H1 (cell line): ENCODE measurements at regions not wholly inside any gene's neighbourhood (a gene's known extent, or its start where the extent isn't known, plus 50 kb on each side); places are given as distances from the start of the nearest gene placed in this dataset.

Experiments used
- CHD1 ChIP-seq: IDR thresholded peaks from 2 replicates; pipeline ENCODE4 v1.6.1; 2012; ENCODE audit warnings: low read depth, low read length, improper control_type of control experiment
- CHD2 ChIP-seq: IDR thresholded peaks from 2 replicates; pipeline ENCODE4 v1.6.1; 2012; ENCODE audit warnings: low read length, improper control_type of control experiment
- POLR2AphosphoS5 ChIP-seq: IDR thresholded peaks from 2 replicates; pipeline ENCODE4 v1.6.1; 2011; ENCODE audit warnings: low read depth, low read length
- RNF2 ChIP-seq: fragments of 200-900, 300-1000 bp; sonication (generic); IDR thresholded peaks from 2 replicates; pipeline ENCODE4 v1.7.1; 2016; ENCODE audit warnings: borderline replicate concordance, low read depth, mild to moderate bottlenecking, antibody characterized with exemption, low read length; ENCODE audit not compliant: poor library complexity, severe bottlenecking; ENCODE audit errors: missing control alignments
- TF ChIP-seq, protein P1 (sequence below): fragments of 300-600 bp; sonication (generic); IDR thresholded peaks from 2 replicates; pipeline ENCODE4 v1.7.1; 2012; ENCODE audit warnings: low read length, moderate library complexity, mild to moderate bottlenecking, inconsistent platforms; ENCODE audit not compliant: insufficient replicate concordance

DNA sequence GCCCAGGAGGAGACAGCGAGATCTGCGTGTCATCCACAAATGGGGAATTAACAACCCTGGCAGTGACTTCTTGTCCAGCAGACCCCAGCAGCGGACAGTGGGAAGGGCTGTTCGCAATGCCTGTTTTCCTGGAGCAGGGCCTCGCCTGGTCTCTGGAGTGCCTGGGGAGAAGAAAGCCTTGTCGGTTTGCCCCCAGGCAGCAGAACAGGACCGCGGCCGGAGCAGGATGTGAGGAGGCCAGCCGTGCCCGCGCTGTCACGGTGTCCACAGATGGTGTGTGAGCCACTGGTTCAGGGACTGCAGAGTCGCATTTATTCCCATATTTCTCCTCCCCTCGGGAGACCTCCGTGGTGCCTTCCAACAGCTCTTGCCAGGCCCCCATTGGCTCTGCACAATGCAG lies 68.5 kb upstream of the GSE1 start (continued):
- TF ChIP-seq, protein P1, sequence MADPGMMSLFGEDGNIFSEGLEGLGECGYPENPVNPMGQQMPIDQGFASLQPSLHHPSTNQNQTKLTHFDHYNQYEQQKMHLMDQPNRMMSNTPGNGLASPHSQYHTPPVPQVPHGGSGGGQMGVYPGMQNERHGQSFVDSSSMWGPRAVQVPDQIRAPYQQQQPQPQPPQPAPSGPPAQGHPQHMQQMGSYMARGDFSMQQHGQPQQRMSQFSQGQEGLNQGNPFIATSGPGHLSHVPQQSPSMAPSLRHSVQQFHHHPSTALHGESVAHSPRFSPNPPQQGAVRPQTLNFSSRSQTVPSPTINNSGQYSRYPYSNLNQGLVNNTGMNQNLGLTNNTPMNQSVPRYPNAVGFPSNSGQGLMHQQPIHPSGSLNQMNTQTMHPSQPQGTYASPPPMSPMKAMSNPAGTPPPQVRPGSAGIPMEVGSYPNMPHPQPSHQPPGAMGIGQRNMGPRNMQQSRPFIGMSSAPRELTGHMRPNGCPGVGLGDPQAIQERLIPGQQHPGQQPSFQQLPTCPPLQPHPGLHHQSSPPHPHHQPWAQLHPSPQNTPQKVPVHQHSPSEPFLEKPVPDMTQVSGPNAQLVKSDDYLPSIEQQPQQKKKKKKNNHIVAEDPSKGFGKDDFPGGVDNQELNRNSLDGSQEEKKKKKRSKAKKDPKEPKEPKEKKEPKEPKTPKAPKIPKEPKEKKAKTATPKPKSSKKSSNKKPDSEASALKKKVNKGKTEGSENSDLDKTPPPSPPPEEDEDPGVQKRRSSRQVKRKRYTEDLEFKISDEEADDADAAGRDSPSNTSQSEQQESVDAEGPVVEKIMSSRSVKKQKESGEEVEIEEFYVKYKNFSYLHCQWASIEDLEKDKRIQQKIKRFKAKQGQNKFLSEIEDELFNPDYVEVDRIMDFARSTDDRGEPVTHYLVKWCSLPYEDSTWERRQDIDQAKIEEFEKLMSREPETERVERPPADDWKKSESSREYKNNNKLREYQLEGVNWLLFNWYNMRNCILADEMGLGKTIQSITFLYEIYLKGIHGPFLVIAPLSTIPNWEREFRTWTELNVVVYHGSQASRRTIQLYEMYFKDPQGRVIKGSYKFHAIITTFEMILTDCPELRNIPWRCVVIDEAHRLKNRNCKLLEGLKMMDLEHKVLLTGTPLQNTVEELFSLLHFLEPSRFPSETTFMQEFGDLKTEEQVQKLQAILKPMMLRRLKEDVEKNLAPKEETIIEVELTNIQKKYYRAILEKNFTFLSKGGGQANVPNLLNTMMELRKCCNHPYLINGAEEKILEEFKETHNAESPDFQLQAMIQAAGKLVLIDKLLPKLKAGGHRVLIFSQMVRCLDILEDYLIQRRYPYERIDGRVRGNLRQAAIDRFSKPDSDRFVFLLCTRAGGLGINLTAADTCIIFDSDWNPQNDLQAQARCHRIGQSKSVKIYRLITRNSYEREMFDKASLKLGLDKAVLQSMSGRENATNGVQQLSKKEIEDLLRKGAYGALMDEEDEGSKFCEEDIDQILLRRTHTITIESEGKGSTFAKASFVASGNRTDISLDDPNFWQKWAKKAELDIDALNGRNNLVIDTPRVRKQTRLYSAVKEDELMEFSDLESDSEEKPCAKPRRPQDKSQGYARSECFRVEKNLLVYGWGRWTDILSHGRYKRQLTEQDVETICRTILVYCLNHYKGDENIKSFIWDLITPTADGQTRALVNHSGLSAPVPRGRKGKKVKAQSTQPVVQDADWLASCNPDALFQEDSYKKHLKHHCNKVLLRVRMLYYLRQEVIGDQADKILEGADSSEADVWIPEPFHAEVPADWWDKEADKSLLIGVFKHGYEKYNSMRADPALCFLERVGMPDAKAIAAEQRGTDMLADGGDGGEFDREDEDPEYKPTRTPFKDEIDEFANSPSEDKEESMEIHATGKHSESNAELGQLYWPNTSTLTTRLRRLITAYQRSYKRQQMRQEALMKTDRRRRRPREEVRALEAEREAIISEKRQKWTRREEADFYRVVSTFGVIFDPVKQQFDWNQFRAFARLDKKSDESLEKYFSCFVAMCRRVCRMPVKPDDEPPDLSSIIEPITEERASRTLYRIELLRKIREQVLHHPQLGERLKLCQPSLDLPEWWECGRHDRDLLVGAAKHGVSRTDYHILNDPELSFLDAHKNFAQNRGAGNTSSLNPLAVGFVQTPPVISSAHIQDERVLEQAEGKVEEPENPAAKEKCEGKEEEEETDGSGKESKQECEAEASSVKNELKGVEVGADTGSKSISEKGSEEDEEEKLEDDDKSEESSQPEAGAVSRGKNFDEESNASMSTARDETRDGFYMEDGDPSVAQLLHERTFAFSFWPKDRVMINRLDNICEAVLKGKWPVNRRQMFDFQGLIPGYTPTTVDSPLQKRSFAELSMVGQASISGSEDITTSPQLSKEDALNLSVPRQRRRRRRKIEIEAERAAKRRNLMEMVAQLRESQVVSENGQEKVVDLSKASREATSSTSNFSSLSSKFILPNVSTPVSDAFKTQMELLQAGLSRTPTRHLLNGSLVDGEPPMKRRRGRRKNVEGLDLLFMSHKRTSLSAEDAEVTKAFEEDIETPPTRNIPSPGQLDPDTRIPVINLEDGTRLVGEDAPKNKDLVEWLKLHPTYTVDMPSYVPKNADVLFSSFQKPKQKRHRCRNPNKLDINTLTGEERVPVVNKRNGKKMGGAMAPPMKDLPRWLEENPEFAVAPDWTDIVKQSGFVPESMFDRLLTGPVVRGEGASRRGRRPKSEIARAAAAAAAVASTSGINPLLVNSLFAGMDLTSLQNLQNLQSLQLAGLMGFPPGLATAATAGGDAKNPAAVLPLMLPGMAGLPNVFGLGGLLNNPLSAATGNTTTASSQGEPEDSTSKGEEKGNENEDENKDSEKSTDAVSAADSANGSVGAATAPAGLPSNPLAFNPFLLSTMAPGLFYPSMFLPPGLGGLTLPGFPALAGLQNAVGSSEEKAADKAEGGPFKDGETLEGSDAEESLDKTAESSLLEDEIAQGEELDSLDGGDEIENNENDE = no peak
- TF ChIP-seq CHD1 = no peak
- no peak for TF ChIP-seq CHD2
- no peak for TF ChIP-seq POLR2AphosphoS5
- TF ChIP-seq RNF2 = no peak
